AG04449 (cell line): ENCODE measurements at regions not wholly inside any gene's neighbourhood (a gene's known extent, or its start where the extent isn't known, plus 50 kb on each side); places are given as distances from the start of the nearest gene placed in this dataset.
"Not testable (repeated sequence)": the region's sequence is repeated elsewhere in the genome, so short reads cannot be mapped to it uniquely, and the experiment has no call there.

Experiments
- CTCF ChIA-PET: fragments of 350-600 bp; formaldehyde crosslinking; extraction: SDS; loops from one replicate; lab custom pipeline; 2021; ENCODE audit warnings: antibody characterized with exemption; lab: Yijun Ruan, JAX
- POLR2A ChIA-PET: fragments of 400-600, 350-600 bp; formaldehyde crosslinking; extraction: SDS; loops from one replicate; lab custom pipeline; 2020; ENCODE audit warnings: antibody characterized with exemption, inconsistent platforms; lab: Yijun Ruan, JAX
- DNase-seq: peaks from one replicate; pipeline ENCODE4 v3.0.0-alpha.2; 2010; ENCODE audit warnings: low read depth, low spot score
- H3K4me3 ChIP-seq: 2 replicates; pipeline ENCODE4 v1.5.1; 2011; ENCODE audit warnings: low read depth, mild to moderate bottlenecking, control low read depth, low read length
- CTCF ChIP-seq: IDR thresholded peaks from one replicate; pipeline ENCODE4 v1.5.1; 2011; ENCODE audit warnings: mild to moderate bottlenecking, moderate library complexity, low read length, control low read depth, inconsistent platforms; ENCODE audit not compliant: insufficient read depth; ENCODE audit errors: missing control alignments

DNA sequence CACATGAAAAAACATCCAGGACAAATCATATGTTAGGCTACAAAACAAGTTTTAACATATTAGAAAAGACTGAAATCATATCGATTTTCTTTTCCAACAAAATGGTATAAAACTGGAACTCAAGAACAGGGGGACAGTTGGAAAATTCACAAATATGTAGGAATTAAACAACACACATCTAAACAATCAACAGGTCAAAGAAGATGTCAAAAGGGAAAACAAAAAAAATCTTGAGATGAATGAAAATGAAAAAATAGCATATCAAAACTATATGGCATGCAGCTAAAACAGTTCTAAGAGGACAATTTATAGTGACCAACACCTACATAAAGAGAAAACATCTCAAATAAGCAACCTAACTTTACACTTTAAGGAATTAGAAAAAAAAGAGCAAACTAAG, 585.3 kb downstream of the UQCRFS1 start:
- no peak for TF ChIP-seq CTCF
- POLR2A ChIA-PET: no interaction called here
- no peak for DNase-seq

GRCh38 chr19:28626407-28626806, 586.5 kb downstream of the UQCRFS1 start:
- CTCF ChIA-PET, POLR2A ChIA-PET, DNase-seq, H3K4me3 ChIP-seq: not testable (repeated sequence)

More for the DNA sequence above, 585.3 kb downstream of the UQCRFS1 start:
- CTCF ChIA-PET: no interaction called here
- no peak overlapping the region for H3K4me3 ChIP-seq

GRCh38 chr19:28619816-28620429, 593.0 kb downstream of the UQCRFS1 start:
- no peak for TF ChIP-seq CTCF
- H3K4me3 ChIP-seq: no peak overlapping the region
- no peak for DNase-seq
- POLR2A ChIA-PET: no interaction called here
- CTCF ChIA-PET: interaction anchor here (1.8 kb wide), 1 partner anchor 12 kb away, joined by 5 read pairs; no protein-coding TSS in a partner anchor

DNA sequence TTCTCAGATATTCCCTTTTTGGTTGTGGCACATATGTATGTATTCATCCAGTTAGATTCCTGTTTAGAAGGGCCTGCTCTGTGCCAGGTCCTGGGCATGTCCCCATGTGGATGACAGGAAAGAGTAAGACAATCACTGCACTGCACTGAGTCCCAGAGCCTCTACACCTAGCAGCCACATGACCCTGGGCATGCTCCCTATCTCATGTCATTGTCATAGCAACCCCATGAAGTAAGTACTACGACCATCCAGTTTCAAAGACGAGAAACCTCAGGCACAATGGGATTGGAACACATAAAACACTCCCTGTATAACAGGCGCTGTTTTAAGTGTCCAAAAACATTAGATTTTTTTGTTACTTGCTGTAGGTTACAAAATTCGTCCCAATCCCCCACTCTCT, 594.4 kb downstream of the UQCRFS1 start:
- TF ChIP-seq CTCF: no peak
- H3K4me3 ChIP-seq: no peak overlapping the region
- ChIA-PET POLR2A (no interaction called here), CTCF (no interaction called here)
- no peak for DNase-seq

DNA sequence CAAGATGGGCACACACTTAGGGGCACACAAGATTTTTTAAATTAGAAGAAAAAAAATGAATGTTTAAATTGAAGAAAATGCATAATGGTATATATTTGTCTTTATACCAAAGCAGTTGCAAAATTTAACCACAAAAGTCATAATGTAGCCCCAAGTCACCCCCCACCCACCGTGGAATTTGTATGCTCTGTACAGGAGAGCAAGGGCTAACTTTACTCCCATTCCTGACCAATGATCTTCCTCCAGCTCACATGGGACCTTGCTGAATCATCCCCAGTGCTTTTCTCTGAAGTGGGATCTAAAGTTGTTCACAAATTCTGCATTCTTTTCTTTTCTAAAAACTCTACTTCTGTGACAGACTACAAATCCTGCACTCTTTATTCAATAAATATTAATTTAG, 597.0 kb downstream of the UQCRFS1 start:
- TF ChIP-seq CTCF: no peak
- no peak overlapping the region for H3K4me3 ChIP-seq
- ChIA-PET POLR2A (no interaction called here), CTCF (no interaction called here)
- no peak for DNase-seq

DNA sequence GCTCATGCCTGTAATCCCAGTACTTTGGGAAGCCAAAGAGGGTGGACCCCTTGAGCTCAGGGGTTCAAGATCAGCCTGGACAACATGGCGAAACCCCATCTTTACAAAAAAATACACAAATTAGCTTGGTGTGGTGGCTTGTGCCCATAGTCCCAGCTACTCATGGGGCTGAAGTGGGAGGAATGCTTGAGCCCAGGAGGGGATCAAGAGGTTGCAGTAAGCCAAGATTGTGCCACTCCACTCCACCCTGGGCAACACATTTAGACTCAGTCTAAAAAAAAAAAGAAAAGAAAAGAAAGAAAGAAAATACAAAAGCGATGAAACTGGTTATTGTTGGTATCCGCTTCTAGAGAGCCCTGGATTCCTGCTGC, 597.4 kb downstream of the UQCRFS1 start:
- POLR2A ChIA-PET: no interaction called here
- no peak overlapping the region for H3K4me3 ChIP-seq
- DNase-seq: no peak
- CTCF ChIA-PET: no interaction called here
- no peak for TF ChIP-seq CTCF

DNA sequence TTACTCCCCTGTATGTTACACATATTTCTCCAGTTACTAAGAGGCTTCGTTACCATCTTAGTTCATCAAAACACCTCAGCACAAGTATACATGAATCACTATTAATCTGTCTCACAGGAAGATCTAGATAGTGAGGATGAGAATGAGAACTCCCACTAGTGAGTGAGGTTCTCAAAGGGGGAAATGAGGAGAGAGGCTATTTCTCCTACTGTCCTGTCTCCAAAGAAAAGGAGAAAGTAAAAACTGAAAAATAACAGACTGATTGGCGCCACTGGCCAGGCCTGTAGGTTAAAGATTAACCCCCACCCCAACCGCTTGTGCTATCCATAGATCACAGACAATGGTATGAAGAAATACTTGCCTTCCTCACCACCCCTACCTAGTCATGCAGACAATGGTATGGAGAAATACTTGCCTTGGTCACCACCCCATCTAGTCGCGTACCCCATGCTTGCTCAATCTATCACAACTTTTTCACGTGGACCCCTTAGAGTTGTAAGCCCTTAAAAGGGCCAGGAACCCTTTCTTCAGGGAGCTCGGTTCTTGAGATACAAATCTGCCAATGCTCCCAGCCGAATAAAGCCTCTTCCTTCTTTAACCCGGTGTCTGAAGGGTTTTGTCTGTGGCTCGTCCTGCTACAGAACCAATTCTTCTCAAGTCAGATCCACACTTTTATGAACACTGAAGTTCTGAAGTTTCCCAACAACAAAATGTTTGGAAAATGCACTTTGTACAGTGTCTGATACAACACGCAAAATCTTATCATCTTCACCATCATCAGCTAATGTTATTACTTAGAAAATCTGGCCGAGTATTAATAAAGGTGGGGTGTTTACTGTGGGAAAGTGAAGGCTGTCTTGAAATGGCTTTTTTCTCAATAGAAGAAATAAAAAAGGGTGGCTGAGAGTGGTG, 598.1 kb downstream of the UQCRFS1 start:
- TF ChIP-seq CTCF: no peak
- no peak overlapping the region for H3K4me3 ChIP-seq
- ChIA-PET CTCF (no interaction called here), POLR2A (no interaction called here)
- DNase-seq: no peak
